CD4-positive, alpha-beta T cell treated with Interleukin-15 for 1 hour (primary cell): ENCODE measurements at regions not wholly inside any gene's neighbourhood (a gene's known extent, or its start where the extent isn't known, plus 50 kb on each side); places are given as distances from the start of the nearest gene placed in this dataset.

ENCODE experiments used
- DNase-seq: peaks from one replicate; pipeline ENCODE4 v3.0.0-alpha.2; 2020

DNA sequence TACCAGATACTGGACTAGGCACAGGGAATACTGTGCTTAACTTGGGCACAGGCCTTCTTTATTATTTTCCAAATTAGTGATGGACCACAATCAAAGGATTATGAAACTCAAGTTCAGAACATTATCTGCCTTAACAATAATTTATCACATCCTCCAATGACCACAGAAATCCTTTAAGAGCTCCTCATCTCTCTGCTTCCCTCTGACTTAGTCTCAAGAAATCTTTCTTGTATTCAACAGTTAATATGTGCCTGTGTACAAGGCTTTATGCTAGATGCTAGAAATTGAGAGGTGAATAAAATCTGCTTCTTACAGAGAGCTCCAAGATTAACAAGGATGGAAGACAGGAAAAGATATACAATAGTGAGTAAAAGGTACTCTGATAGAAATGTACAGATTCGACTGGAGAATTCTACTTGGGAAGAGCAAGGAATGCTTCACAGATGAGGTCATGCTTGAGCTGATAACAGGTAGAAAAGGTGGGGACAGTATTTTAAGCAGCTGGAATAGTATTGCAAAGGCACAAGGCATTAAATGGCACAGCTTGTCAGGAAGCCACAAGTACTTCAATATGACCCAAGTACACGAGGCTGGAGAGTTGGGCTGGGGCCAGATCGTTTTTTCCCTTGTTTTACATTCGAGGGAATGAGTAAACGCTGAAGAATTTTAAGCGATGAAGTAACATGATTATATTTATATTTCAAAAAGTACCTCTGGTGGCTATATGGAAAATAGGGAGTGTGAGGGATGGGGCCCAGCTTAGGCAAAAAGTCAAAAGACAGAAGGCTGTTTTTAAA lies 55.1 kb upstream of the ARID2 start:
- no peak for DNase-seq

GRCh38 chr12:45675534-45675933 lies 54.0 kb upstream of the ARID2 start:
- no peak for DNase-seq
